Activated effector memory CD4-positive, alpha-beta T cell treated with anti-CD3 and anti-CD28 coated beads, Interleukin-2, amount 50 U/mL, for 16 hours (primary cell): ENCODE measurements at regions not wholly inside any gene's neighbourhood (a gene's known extent, or its start where the extent isn't known, plus 50 kb on each side); places are given as distances from the start of the nearest gene placed in this dataset.

Experiments used
- DNase-seq: peaks from one replicate; pipeline ENCODE4 v3.0.0-alpha.2; 2020

- no peak for DNase-seq
Observed at GRCh38 chr14:98161356-98161755, 1110.6 kb downstream of the BCL11B start.

GRCh38 chr14:98162856-98163805 is 1108.9 kb downstream of the BCL11B start:
- DNase-seq = no peak

DNA sequence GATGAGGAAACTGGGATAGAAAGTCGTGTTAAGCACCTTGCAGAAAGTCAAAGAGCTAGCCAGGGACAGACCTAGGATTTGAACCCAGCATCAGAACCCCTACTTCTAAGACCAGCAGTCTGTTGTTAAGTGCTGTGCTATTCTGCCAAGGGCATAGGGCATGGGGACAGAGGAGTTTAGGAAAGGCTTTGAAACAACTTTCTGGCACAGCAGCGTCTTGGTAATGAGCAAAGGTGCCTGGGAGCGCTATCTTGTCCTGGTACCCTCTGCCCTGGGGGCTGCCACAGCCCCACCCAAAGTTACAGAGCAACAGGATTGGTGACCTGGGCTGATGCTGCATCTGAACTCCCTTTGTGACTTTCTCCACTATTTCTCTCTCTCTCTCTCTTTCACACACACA is 1108.1 kb downstream of the BCL11B start:
- no peak for DNase-seq

DNA sequence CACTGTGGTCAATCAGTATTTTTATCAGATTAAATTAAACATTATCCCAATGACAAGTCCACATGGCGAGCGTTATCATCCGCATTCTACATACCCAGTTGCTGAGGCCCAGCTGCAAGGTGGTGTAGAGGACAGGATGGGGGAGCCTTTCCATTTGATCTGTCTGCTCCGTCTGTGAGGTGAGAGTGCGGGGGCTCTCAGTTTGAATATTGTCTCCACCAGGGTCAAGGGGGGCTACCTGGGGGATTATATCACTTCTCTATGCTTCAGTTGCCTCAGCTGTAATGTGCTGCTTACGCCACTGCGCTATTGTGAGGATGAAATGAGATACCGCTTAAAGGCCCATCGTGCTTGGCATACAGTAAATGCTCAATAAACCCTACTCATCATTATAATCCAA is 1106.0 kb downstream of the BCL11B start:
- DNase-seq = no peak

DNA sequence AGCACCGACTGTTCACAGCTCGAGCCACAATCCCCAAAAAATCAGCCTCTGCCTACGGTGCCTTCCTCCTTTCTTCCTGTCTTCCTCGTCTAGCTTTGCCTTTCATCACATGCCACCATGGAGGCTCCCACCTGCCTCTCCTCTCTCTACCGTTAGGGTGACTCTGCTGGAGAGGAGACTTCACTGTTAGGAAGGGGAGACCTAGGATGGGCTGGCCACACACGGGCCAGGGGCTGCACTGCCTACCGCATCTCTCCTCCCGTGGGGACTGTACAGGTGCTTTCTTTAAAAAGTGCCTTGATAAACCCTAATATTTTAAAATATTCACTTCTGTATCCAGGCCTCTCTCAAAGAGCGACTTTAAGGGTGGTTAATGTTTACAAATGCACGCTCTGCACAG is 1104.7 kb downstream of the BCL11B start:
- DNase-seq = no peak

DNA sequence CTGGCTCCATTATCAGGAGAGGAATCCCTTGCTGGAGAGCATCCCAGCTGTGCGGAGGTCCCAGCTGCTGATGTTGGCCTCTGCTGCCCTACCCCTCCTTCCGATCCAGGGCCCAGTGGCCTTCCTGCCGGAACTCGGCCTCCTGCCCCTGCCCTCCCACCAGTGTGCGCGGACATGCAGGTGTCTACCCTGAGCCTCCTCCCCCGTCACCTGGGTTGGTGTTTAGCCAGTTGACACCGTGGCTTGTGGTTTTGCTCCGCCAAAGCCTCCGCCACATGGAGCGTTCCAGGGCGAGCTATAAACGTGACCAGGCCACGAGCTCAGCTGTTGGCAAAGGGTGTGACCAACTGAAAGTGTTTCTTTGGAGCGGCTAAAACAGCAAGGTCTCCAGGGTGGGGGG is 1104.3 kb downstream of the BCL11B start:
- DNase-seq = peak; percentile 71

DNA sequence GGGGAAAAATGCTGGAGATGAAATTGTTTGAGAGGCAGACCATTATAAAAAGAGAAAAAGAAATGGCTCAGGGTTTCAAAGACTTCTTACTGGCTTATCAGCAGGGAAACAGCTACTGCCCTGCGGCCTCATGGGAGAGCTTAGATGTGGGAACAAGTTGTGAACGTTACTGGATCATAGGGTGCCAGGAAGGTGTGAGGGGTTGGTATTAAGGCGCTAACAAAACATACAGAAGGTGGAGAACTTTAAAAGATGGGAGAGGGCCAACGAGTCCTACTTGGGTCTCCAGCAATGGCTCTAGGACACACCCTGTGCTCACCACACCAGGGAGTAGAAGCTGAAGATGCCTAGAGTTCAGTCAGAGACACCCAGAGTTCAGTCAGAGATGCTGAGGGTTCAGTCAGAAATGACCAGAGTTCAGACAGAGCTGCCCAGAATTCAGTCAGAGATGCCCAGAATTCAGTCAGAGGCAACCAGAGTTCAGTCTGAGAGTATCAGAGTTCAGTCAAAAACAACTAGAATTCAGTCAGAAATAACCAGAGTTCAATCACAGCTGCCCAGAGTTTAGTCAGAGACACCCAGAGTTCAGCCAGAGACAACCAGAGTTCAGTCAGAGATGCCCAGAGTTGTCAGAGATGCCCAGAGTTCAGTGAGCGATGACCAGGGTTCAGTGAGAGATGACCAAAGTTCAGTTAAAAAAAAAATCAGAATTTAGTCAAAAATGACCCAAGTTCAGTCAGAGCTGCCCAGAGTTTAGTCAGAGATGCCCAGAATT is 1103.6 kb downstream of the BCL11B start:
- no peak for DNase-seq

GRCh38 chr14:98169170-98169587 is 1102.8 kb downstream of the BCL11B start:
- DNase-seq = no peak

GRCh38 chr14:98170575-98170974 is 1101.4 kb downstream of the BCL11B start:
- DNase-seq = no peak

DNA sequence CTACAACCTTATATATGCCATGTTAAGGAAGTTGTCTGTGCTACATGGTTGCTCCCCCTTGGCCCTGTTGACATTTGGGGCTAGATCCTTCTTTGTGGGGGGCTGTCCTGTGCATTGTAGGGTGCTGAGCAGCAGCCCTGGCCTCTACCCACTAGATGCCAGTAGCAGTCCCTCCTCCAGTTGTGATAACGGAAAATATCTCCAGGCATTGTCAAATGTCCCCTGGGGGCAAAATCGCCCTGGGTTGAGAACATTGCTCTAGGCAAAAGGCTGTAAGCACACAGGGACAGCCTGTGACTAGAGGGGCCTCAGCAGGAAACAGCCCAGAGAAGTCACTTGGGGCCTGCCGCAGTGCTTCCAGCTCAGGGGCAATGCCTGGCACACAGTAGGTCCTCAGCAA is 1100.3 kb downstream of the BCL11B start:
- no peak for DNase-seq

GRCh38 chr14:98172243-98172778 is 1099.7 kb downstream of the BCL11B start:
- no peak for DNase-seq

- peak; percentile 81 for DNase-seq
Observed at GRCh38 chr14:98173305-98173704, 1098.7 kb downstream of the BCL11B start.

- DNase-seq = no peak
Observed at GRCh38 chr14:98174041-98174440, 1098.0 kb downstream of the BCL11B start.

GRCh38 chr14:98175436-98175835 is 1096.6 kb downstream of the BCL11B start:
- DNase-seq = no peak

DNA sequence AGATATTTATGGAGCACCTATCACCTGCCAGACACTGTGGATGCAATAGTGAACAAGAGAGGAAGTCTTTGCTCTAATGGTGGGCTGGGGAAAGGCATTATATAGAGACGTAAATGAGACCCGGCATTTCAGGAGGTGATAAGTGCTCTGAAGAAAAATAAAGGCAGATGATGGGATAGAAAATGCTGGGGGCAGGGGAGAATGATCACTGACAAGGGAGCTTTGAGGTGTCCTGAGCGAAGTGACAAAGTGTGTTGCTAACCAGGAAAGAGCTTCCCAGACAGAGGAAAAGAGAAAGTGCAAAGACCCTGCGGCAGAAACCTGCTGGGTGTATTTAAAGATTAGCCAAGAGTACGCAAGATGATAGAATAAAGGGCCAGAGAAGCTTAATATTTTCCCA is 1096.1 kb downstream of the BCL11B start:
- no peak for DNase-seq

DNA sequence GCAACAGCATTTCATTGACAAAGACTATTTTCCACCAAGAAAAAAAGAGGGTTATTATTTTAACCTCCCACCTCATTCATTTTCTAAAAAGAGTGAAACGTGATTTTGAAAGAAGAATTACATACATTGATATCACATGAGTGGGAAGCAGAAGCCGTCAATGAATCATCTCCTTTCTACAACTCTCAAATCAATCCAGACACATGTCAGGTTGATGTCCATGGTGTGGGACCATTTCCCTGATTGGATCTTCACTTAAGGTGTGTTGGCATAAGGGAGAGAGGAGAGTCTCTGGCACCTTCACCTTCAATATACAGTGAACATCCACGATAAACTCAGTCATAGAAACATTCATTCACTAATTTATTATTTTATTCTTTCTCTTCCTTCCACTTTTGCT is 1095.1 kb downstream of the BCL11B start:
- DNase-seq = no peak

- DNase-seq = peak; percentile 87
Observed at GRCh38 chr14:98177551-98177950, 1094.4 kb downstream of the BCL11B start.

DNA sequence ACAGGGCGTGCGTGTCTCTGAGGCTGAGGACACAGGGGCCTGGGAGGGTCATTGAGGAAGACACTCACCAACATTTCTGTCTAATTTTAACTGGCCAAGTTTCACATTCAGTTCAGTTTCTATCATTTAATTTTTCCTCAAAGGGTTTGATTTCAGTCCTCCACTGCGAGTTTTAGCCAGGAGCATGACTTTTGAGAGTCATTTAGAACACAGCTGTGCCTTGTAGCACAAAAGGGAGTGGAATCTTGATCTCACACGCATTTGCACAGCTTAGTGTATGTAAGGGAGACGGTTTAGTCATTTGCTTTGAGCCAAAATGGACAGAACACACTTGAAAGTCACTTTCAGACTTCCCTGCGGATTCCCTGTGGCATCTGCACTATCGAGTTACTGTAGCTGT is 1090.8 kb downstream of the BCL11B start:
- DNase-seq = no peak

- no peak for DNase-seq
Observed at GRCh38 chr14:98181768-98182167, 1090.2 kb downstream of the BCL11B start.

GRCh38 chr14:98182393-98183055 is 1089.5 kb downstream of the BCL11B start:
- DNase-seq = peak; percentile 81

DNA sequence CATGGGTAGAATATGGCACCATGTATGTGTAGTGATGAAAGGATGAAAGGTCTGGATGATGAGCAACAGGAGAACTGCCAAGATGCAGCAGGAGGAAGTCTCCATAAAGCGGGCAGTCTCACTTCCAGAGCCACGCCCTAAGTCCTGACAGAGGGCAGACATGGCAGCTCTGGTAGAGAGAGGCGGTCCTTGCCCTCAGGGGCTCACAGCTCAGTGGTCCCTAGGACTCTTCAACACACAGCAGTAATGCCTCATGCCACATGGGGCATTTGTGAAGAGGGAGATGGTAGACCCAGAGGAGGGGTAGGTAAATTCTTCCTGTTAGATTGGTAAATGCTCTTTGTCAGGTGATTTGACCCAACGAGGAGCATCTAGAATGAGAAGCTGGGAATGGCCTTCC is 1088.4 kb downstream of the BCL11B start:
- DNase-seq = peak; percentile 55

DNA sequence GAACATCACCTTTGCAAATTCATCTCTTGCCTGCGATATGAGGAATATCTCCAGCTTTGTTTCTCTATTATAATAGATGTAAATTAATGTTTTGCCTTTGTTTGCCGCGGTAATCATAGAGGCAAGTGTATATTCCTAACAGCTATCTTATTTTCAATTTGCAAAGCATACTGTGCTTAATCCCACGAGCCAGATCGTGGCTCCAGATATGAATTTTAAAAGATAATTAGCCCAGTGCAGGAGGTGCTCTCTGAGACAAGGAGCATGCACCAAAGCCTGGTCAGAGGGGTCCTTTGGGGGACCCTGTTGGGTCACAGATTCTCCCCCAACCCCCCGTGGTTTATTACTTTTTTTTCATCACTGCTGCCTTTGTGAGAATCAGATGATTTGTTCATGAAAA is 1087.5 kb downstream of the BCL11B start:
- DNase-seq = no peak

GRCh38 chr14:98185036-98185435 is 1087.0 kb downstream of the BCL11B start:
- no peak for DNase-seq
